Activated CD4-positive, CD25-positive, alpha-beta regulatory T cell treated with anti-CD3 and anti-CD28 coated beads, Interleukin-2, amount 50 U/mL, for 24 hours (primary cell): ENCODE measurements at regions not wholly inside any gene's neighbourhood (a gene's known extent, or its start where the extent isn't known, plus 50 kb on each side); places are given as distances from the start of the nearest gene placed in this dataset.

ENCODE experiments used
- ATAC-seq, 2 donors: fragments of 150-1000 bp; cut with Tn5 transposase; one replicate each; pipeline ENCODE4 v1.10.0; 2021; ENCODE audit warnings: mild to moderate bottlenecking in 1 of 2, moderate library complexity in 1 of 2

- ATAC-seq = no peak
Measured at GRCh38 chr6:23327621-23328020, 758.3 kb downstream of the HDGFL1 start.

- no peak for ATAC-seq
Measured at GRCh38 chr6:23329086-23329485, 759.7 kb downstream of the HDGFL1 start.

GRCh38 chr6:23330632-23331031 lies 761.3 kb downstream of the HDGFL1 start:
- ATAC-seq = no peak

GRCh38 chr6:23334360-23334759 lies 765.0 kb downstream of the HDGFL1 start:
- ATAC-seq = no peak

GRCh38 chr6:23335894-23336293 lies 766.5 kb downstream of the HDGFL1 start:
- no peak for ATAC-seq

- ATAC-seq = no peak
Measured at GRCh38 chr6:23339268-23339667, 769.9 kb downstream of the HDGFL1 start.

- no peak for ATAC-seq
Measured at GRCh38 chr6:23340271-23340670, 770.9 kb downstream of the HDGFL1 start.

GRCh38 chr6:23343610-23344306 lies 774.4 kb downstream of the HDGFL1 start:
- no peak for ATAC-seq

GRCh38 chr6:23348185-23348584 lies 777.8 kb upstream of the NRSN1 start:
- no peak for ATAC-seq

GRCh38 chr6:23349521-23350147 lies 776.4 kb upstream of the NRSN1 start:
- ATAC-seq = no peak

GRCh38 chr6:23350752-23351453 lies 775.1 kb upstream of the NRSN1 start:
- ATAC-seq = no peak

- no peak for ATAC-seq
Measured at GRCh38 chr6:23354004-23354403, 772.0 kb upstream of the NRSN1 start.

GRCh38 chr6:23357185-23357766 lies 768.7 kb upstream of the NRSN1 start:
- ATAC-seq = no peak

GRCh38 chr6:23365732-23366131 lies 760.3 kb upstream of the NRSN1 start:
- ATAC-seq = no peak

- ATAC-seq = no peak
Measured at GRCh38 chr6:23367311-23367710, 758.7 kb upstream of the NRSN1 start.

GRCh38 chr6:23368557-23368956 lies 757.5 kb upstream of the NRSN1 start:
- ATAC-seq = no peak

GRCh38 chr6:23370051-23370450 lies 756.0 kb upstream of the NRSN1 start:
- no peak for ATAC-seq

- no peak for ATAC-seq
Measured at GRCh38 chr6:23371132-23371915, 754.7 kb upstream of the NRSN1 start.

- no peak for ATAC-seq
Measured at GRCh38 chr6:23377830-23378229, 748.2 kb upstream of the NRSN1 start.

- ATAC-seq = no peak
Measured at GRCh38 chr6:23380465-23380864, 745.5 kb upstream of the NRSN1 start.

- ATAC-seq = no peak
Measured at GRCh38 chr6:23388086-23388783, 737.8 kb upstream of the NRSN1 start.

- ATAC-seq = no peak
Measured at GRCh38 chr6:23389386-23389785, 736.6 kb upstream of the NRSN1 start.
